GM19452 (cell line): ENCODE measurements at regions not wholly inside any gene's neighbourhood (a gene's known extent, or its start where the extent isn't known, plus 50 kb on each side); places are given as distances from the start of the nearest gene placed in this dataset.
"Not testable (repeated sequence)": the region's sequence is repeated elsewhere in the genome, so short reads cannot be mapped to it uniquely, and the experiment has no call there.

ENCODE experiments used
- ATAC-seq: cut with Tn5 transposase; IDR thresholded peaks from one replicate; pipeline ENCODE4 v1.9.1; 2021; ENCODE audit not compliant: unreplicated experiment

- no peak for ATAC-seq
Measured at GRCh38 chr5:17364987-17365810, 132.8 kb upstream of the TAF11L2 start.

GRCh38 chr5:17365811-17366138, 132.3 kb upstream of the TAF11L2 start:
- ATAC-seq: no peak

GRCh38 chr5:17367256-17367840, 130.7 kb upstream of the TAF11L2 start:
- ATAC-seq: no peak

- no peak for ATAC-seq
Measured at GRCh38 chr5:17370651-17371050, 127.4 kb upstream of the TAF11L2 start.

GRCh38 chr5:17373406-17373805, 124.6 kb upstream of the TAF11L2 start:
- no peak for ATAC-seq

- ATAC-seq: no peak
Measured at GRCh38 chr5:17373814-17374556, 124.0 kb upstream of the TAF11L2 start.

- no peak for ATAC-seq
Measured at GRCh38 chr5:17374973-17375742, 122.9 kb upstream of the TAF11L2 start.

- ATAC-seq: not testable (repeated sequence)
Measured at GRCh38 chr5:17375886-17376285, 122.1 kb upstream of the TAF11L2 start.

- no peak for ATAC-seq
Measured at GRCh38 chr5:17378346-17378997, 119.6 kb upstream of the TAF11L2 start.

- no peak for ATAC-seq
Measured at GRCh38 chr5:17379100-17379951, 118.7 kb upstream of the TAF11L2 start.

GRCh38 chr5:17381932-17382331, 116.1 kb upstream of the TAF11L2 start:
- no peak for ATAC-seq

GRCh38 chr5:17383526-17383925, 114.5 kb upstream of the TAF11L2 start:
- no peak for ATAC-seq

GRCh38 chr5:17384181-17384580, 113.8 kb upstream of the TAF11L2 start:
- no peak for ATAC-seq

GRCh38 chr5:17388717-17389116, 109.3 kb upstream of the TAF11L2 start:
- no peak for ATAC-seq

GRCh38 chr5:17394086-17394485, 103.9 kb upstream of the TAF11L2 start:
- ATAC-seq: no peak

- ATAC-seq: no peak
Measured at GRCh38 chr5:17395106-17395880, 102.7 kb upstream of the TAF11L2 start.

- no peak for ATAC-seq
Measured at GRCh38 chr5:17396247-17396646, 101.8 kb upstream of the TAF11L2 start.

- peak; percentile 62 for ATAC-seq
Measured at GRCh38 chr5:17398431-17398830, 99.6 kb upstream of the TAF11L2 start.
